BE2C (cell line): ENCODE measurements at regions not wholly inside any gene's neighbourhood (a gene's known extent, or its start where the extent isn't known, plus 50 kb on each side); places are given as distances from the start of the nearest gene placed in this dataset.

Source experiments
- DNase-seq: peaks from one replicate; pipeline ENCODE4 v3.0.0-alpha.2; 2020
- H3K27me3 ChIP-seq: fragments of 250-450 bp; sonication (Bioruptor Pico); 2 replicates; pipeline ENCODE4 v1.5.1; 2020; ENCODE audit warnings: mild to moderate bottlenecking
- H3K36me3 ChIP-seq: fragments of 250-450 bp; sonication (Bioruptor Pico); 2 replicates; pipeline ENCODE4 v1.5.1; 2020; ENCODE audit warnings: mild to moderate bottlenecking
- H3K4me1 ChIP-seq: fragments of 250-450 bp; sonication (Bioruptor Pico); 2 replicates; pipeline ENCODE4 v1.5.1; 2020
- H3K4me3 ChIP-seq: 2 replicates; pipeline ENCODE4 v1.5.1; 2011; ENCODE audit warnings: low read depth, low read length
- H3K9me3 ChIP-seq: fragments of 250-450 bp; sonication (Bioruptor Pico); 2 replicates; pipeline ENCODE4 v1.5.1; 2020
- TF ChIP-seq, protein P1 (sequence below): IDR thresholded peaks from 2 replicates; pipeline ENCODE4 v1.5.1; 2012; ENCODE audit warnings: mild to moderate bottlenecking, low read depth, low read length

GRCh38 chr1:166544561-166544960, 294.7 kb upstream of the POGK start:
- DNase-seq: no peak
- H3K27me3 ChIP-seq: no peaks in the 10 kb centered on the region
- H3K4me3 ChIP-seq: no peak overlapping the region
- no peaks in the 10 kb centered on the region for H3K4me1 ChIP-seq
- no peaks in the 10 kb centered on the region for H3K36me3 ChIP-seq
- TF ChIP-seq, protein P1, sequence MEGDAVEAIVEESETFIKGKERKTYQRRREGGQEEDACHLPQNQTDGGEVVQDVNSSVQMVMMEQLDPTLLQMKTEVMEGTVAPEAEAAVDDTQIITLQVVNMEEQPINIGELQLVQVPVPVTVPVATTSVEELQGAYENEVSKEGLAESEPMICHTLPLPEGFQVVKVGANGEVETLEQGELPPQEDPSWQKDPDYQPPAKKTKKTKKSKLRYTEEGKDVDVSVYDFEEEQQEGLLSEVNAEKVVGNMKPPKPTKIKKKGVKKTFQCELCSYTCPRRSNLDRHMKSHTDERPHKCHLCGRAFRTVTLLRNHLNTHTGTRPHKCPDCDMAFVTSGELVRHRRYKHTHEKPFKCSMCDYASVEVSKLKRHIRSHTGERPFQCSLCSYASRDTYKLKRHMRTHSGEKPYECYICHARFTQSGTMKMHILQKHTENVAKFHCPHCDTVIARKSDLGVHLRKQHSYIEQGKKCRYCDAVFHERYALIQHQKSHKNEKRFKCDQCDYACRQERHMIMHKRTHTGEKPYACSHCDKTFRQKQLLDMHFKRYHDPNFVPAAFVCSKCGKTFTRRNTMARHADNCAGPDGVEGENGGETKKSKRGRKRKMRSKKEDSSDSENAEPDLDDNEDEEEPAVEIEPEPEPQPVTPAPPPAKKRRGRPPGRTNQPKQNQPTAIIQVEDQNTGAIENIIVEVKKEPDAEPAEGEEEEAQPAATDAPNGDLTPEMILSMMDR: no peak
- H3K9me3 ChIP-seq: 0 out of 2 replicates have a peak, but pooled peaks cover 3% of the 10 kb centered on the region

GRCh38 chr1:166552706-166553105, 286.6 kb upstream of the POGK start:
- Histone ChIP-seq H3K4me3 (no peak overlapping the region), H3K36me3 (no peaks in the 10 kb centered on the region), H3K27me3 (no peaks in the 10 kb centered on the region), H3K9me3 (no peaks in the 10 kb centered on the region), H3K4me1 (no peaks in the 10 kb centered on the region)
- DNase-seq: no peak
- TF ChIP-seq, protein P1: no peak

DNA sequence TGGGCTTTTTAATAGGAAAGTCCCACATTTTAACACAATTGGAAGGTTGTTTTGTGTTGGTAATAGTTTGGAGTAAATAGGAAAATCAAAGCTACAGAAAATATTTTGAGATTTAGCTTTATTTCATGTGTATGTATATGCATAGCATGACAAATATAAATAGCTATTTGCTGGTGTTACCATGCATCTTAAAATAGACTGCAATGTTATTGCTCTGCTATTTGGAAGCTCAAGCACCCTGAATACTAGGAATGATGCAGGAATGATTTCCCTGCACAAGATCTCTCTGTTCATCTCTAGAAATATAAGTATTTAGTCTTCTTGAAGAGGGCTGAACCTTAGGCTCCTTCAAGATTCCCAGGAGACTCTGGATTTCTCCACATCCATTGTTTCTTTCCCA, 268.3 kb upstream of the POGK start:
- peaks cover 5% of the 10 kb centered on the region; the same call in 1 of the 2 replicates for H3K27me3 ChIP-seq
- DNase-seq: no peak

DNA sequence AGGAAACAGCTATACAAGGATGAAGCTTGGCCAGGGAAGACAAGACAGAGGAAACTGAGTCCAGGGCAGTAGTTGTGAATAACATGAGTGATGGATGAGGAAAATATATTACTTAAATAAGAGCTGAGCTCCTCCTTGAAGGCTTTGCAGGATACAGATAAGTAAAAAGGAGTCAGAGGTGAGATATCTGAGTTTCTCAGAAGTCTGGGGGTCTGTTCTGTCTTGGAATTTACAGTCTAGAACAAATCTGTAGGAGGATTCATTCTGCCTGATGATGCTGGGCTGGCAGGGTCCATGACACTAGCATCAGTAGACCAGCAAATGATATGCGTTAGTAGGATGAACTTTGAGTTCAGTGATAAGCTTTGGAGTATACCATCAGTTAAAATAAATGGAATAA, 266.1 kb upstream of the POGK start:
- Histone ChIP-seq H3K4me1 (no peaks in the 10 kb centered on the region), H3K4me3 (no peak overlapping the region), H3K9me3 (no peaks in the 10 kb centered on the region; the same call in 1 of the 2 replicates), H3K36me3 (no peaks in the 10 kb centered on the region), H3K27me3 (peaks cover 17% of the 10 kb centered on the region)
- no peak for DNase-seq
- TF ChIP-seq, protein P1: no peak

More for the DNA sequence above, 268.3 kb upstream of the POGK start:
- TF ChIP-seq, protein P1: no peak
- Histone ChIP-seq H3K9me3 (no peaks in the 10 kb centered on the region; the same call in 1 of the 2 replicates), H3K4me3 (no peak overlapping the region), H3K4me1 (no peaks in the 10 kb centered on the region), H3K36me3 (no peaks in the 10 kb centered on the region)

DNA sequence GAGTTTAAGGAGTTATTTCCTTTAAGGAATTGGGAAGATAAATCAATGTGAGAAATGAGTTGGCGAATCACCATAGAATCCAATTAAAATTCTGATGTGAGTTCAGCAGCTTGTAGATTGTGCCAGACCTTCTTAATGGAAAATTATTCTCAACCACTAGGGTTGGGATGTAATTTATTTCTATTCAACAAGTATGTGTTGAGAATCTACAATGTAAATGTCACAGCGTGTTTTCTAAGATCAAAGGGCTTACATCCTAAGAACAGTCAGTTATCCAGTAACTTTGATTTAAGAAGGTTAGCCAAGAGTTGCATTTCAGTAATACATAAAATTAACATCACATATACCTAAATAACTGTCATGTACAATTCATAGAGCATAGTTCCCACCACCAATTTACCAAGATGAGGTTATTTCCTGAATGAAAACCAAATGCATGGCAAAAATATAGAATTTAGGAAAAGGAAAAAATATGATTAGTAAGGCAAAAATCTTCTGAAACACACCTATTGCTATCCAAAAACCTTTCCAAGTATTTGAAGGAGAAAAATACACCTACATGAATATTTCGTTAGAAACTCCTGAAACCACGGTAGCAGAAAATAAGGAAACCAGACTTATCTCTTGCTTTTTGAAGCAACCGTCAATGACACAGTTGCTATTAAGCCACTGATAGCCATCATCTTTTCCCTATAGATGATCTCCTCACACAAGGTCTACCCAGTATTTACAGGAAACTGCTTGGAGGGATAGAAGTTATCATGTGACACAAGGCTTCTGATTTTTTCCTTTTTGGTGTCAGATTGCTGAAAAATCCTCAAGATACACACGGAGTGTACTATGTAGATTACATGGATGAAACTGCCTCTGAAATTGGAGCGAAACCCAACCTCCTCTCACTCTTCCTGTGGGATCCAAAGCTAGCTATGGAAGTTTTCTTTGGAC, 259.4 kb upstream of the POGK start:
- no peak for DNase-seq
- H3K36me3 ChIP-seq: no peaks in the 10 kb centered on the region
- no peak overlapping the region for H3K4me3 ChIP-seq
- TF ChIP-seq, protein P1: no peak
- H3K27me3 ChIP-seq: peaks cover 30% of the 10 kb centered on the region
- H3K4me1 ChIP-seq: no peaks in the 10 kb centered on the region
- H3K9me3 ChIP-seq: no peaks in the 10 kb centered on the region; the same call in 1 of the 2 replicates

DNA sequence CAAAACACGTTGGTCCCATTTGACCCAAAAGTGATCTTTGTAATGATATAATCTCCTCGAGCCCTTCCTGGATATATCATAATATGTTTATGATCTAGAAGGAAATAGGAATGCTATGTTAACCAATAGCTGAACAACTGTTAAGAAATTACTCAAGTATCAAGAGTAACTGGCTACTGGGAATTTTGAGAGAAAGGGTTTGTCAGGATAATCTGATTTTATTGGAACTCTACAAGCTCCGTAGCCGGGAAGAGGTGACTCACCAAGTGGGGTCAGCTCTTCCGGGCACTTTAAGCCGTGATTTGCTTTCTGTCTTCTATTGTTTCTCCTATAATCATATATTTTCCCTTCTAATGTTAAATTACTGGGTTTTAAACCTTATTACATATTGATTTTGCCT, 250.5 kb upstream of the POGK start:
- no peaks in the 10 kb centered on the region for H3K4me1 ChIP-seq
- no peak for DNase-seq
- no peaks in the 10 kb centered on the region for H3K9me3 ChIP-seq
- no peak overlapping the region for H3K4me3 ChIP-seq
- H3K36me3 ChIP-seq: no peaks in the 10 kb centered on the region
- TF ChIP-seq, protein P1: no peak
- H3K27me3 ChIP-seq: peaks cover 4% of the 10 kb centered on the region; the same call in 1 of the 2 replicates
